ENCODE measurements at regions not wholly inside any gene's neighbourhood (a gene's known extent, or its start where the extent isn't known, plus 50 kb on each side); places are given as distances from the start of the nearest gene placed in this dataset.

DNA sequence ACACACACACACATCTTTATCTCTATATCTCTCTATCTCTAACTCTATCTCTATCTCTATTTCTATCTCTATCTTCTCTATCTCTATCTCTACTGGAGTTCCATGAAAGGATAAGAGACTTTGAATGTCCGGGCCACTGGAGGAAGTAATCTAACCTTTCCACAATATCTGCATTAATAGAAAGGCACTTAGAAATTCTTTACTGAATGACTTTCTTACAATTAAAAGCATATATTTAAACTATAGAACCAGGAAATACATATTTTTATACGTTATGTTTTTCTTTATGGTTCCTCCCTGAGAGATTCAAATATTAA, 234.9 kb downstream of the TRIB2 start:
- Histone ChIP-seq H3K9me3 (no peaks in the 10 kb centered on the region), H3K4me2 (no peak overlapping the region), H3K4me1 (no peaks in the 10 kb centered on the region), H3K27ac (no peak overlapping the region), H3K4me3 (no peak overlapping the region)
- DNase-seq (ENCODE audit: low read depth in 1 of 2, low spot score in 1 of 2) (no peak), FAIRE-seq (no peak), ATAC-seq (no peak)
- TF ChIP-seq FOXS1 (CRISPR knock-in tag; IDR thresholded peaks at IDR 0.05) (no peak), TP53 (CRISPR knock-in tag; IDR thresholded peaks at IDR 0.05) (no peak), KDM5A (IDR thresholded peaks at IDR 0.05) (no peak), POLR2A (IDR thresholded peaks at IDR 0.05; ENCODE audit: low read length) (no peak), JUN (IDR thresholded peaks at IDR 0.05) (no peak), MAX (IDR thresholded peaks at IDR 0.05) (no peak), ZNF302 (CRISPR knock-in tag; IDR thresholded peaks at IDR 0.05) (no peak), RFX5 (IDR thresholded peaks at IDR 0.05) (no peak), POLR2AphosphoS2 (conservative IDR thresholded peaks at IDR 0.05; ENCODE audit: low read length) (no peak), FOSL2 (IDR thresholded peaks at IDR 0.05) (no peak), FOSL2 (CRISPR knock-in tag; IDR thresholded peaks at IDR 0.05) (no peak), HOXB13 (CRISPR knock-in tag; IDR thresholded peaks at IDR 0.05; ENCODE audit: low read depth) (no peak), ZFP36 (IDR thresholded peaks at IDR 0.05; ENCODE audit: borderline replicate concordance, partially characterized antibody) (no peak), RAD21 (conservative IDR thresholded peaks at IDR 0.05 in 1 of 2, IDR thresholded peaks at IDR 0.05 in 1 of 2) (no peak)
- TF ChIP-seq, protein P1, sequence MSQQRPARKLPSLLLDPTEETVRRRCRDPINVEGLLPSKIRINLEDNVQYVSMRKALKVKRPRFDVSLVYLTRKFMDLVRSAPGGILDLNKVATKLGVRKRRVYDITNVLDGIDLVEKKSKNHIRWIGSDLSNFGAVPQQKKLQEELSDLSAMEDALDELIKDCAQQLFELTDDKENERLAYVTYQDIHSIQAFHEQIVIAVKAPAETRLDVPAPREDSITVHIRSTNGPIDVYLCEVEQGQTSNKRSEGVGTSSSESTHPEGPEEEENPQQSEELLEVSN (IDR thresholded peaks at IDR 0.05; ENCODE audit: borderline replicate concordance, low read depth) = no peak
- WGBS (ENCODE audit: missing lambda C conversion rate) = 1% methylated on average over 2 of the region's 2 CpGs
- CTCF ChIA-PET = no interaction called here
- POLR2A ChIA-PET = no interaction called here

GRCh38 chr2:12953596-12953995, 236.9 kb downstream of the TRIB2 start:
- H3K27ac ChIP-seq = no peak overlapping the region
- no peak for DNase-seq (ENCODE audit: low read depth in 1 of 2, low spot score in 1 of 2)
- 3% methylated on average over 2 of the region's 2 CpGs for WGBS (ENCODE audit: missing lambda C conversion rate)
- no peak overlapping the region for H3K4me2 ChIP-seq
- H3K4me1 ChIP-seq = no peaks in the 10 kb centered on the region
- ATAC-seq = no peak
- H3K9me3 ChIP-seq = no peaks in the 10 kb centered on the region
- no peak for TF ChIP-seq ZC3H11A (IDR thresholded peaks at IDR 0.05)
- TF ChIP-seq, protein P2, sequence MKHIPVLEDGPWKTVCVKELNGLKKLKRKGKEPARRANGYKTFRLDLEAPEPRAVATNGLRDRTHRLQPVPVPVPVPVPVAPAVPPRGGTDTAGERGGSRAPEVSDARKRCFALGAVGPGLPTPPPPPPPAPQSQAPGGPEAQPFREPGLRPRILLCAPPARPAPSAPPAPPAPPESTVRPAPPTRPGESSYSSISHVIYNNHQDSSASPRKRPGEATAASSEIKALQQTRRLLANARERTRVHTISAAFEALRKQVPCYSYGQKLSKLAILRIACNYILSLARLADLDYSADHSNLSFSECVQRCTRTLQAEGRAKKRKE (CRISPR knock-in tag; IDR thresholded peaks at IDR 0.05; ENCODE audit: low read depth) = no peak
- TF ChIP-seq CHD2 (IDR thresholded peaks at IDR 0.05; ENCODE audit: low read length, partially characterized antibody) = no peak
- TF ChIP-seq KDM5A (IDR thresholded peaks at IDR 0.05) = no peak
- TF ChIP-seq, protein P1 (IDR thresholded peaks at IDR 0.05; ENCODE audit: borderline replicate concordance, low read depth) = no peak
- TF ChIP-seq REST (IDR thresholded peaks at IDR 0.05) = no peak
- ChIA-PET POLR2A (no interaction called here), CTCF (interaction anchor here (1.1 to 1.2 kb wide), 2 partner anchors 14 to 22 kb away, joined by 3 read pairs; no protein-coding TSS in a partner anchor)
- no peak for FAIRE-seq
- H3K4me3 ChIP-seq = no peak overlapping the region

- ATAC-seq (no peak), FAIRE-seq (no peak), DNase-seq (ENCODE audit: low read depth in 1 of 2, low spot score in 1 of 2) (no peak)
- no peak overlapping the region for H3K4me2 ChIP-seq
- no peak overlapping the region for H3K4me3 ChIP-seq
- 4% methylated on average over 3 of the region's 3 CpGs for WGBS (ENCODE audit: missing lambda C conversion rate)
- no peaks in the 10 kb centered on the region for H3K9me3 ChIP-seq
- H3K4me1 ChIP-seq = no peaks in the 10 kb centered on the region
- no peak overlapping the region for H3K27ac ChIP-seq
- POLR2A ChIA-PET = no interaction called here
- CTCF ChIA-PET = interaction anchor here (0.6 kb wide), 1 partner anchor 304 kb away, joined by 3 read pairs; no protein-coding TSS in a partner anchor
- TF ChIP-seq, protein P3, sequence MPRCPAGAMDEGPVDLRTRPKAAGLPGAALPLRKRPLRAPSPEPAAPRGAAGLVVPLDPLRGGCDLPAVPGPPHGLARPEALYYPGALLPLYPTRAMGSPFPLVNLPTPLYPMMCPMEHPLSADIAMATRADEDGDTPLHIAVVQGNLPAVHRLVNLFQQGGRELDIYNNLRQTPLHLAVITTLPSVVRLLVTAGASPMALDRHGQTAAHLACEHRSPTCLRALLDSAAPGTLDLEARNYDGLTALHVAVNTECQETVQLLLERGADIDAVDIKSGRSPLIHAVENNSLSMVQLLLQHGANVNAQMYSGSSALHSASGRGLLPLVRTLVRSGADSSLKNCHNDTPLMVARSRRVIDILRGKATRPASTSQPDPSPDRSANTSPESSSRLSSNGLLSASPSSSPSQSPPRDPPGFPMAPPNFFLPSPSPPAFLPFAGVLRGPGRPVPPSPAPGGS (IDR thresholded peaks at IDR 0.05) = no peak
- TF ChIP-seq MAX (IDR thresholded peaks at IDR 0.05) (no peak), MAZ (IDR thresholded peaks at IDR 0.05; ENCODE audit: borderline replicate concordance, low read depth, low read length) (no peak), NPAS2 (CRISPR knock-in tag; IDR thresholded peaks at IDR 0.05; ENCODE audit: borderline replicate concordance) (no peak), ELK1 (IDR thresholded peaks at IDR 0.05; ENCODE audit: low read depth, low read length) (no peak), POLR2A (IDR thresholded peaks at IDR 0.05; ENCODE audit: low read length) (no peak)
- TF ChIP-seq, protein P2 (CRISPR knock-in tag; IDR thresholded peaks at IDR 0.05; ENCODE audit: low read depth) = no peak
- TF ChIP-seq, protein P1 (IDR thresholded peaks at IDR 0.05; ENCODE audit: borderline replicate concordance, low read depth) = no peak
Observed at GRCh38 chr2:12955864-12956263, 239.1 kb downstream of the TRIB2 start.

Data from A549 (cell line).